Ishikawa (cell line): ENCODE measurements at regions not wholly inside any gene's neighbourhood (a gene's known extent, or its start where the extent isn't known, plus 50 kb on each side); places are given as distances from the start of the nearest gene placed in this dataset.

ENCODE experiments used
- EGR1 ChIP-seq: IDR thresholded peaks from 2 replicates; pipeline ENCODE4 v1.6.1; 2012
- EP300 ChIP-seq: IDR thresholded peaks from 2 replicates; pipeline ENCODE4 v1.6.1; 2012; ENCODE audit warnings: borderline replicate concordance
- MAX ChIP-seq: IDR thresholded peaks from 2 replicates; pipeline ENCODE4 v1.6.1; 2012
- REST ChIP-seq: IDR thresholded peaks from 2 replicates; pipeline ENCODE4 v1.6.1; 2012; ENCODE audit warnings: low read depth, mild to moderate bottlenecking
- YY1 ChIP-seq: IDR thresholded peaks from 2 replicates; pipeline ENCODE4 v1.6.1; 2012; ENCODE audit warnings: low read depth
- ZBTB7A ChIP-seq: IDR thresholded peaks from 2 replicates; pipeline ENCODE4 v1.6.1; 2012; ENCODE audit warnings: low read depth

GRCh38 chr16:73951481-73951880 lies 345.1 kb upstream of the PSMD7 start:
- no peak for TF ChIP-seq YY1
- no peak for TF ChIP-seq REST
- no peak for TF ChIP-seq EGR1
- TF ChIP-seq MAX = no peak
- TF ChIP-seq ZBTB7A = no peak
- no peak for TF ChIP-seq EP300
